HepG2 (cell line): ENCODE measurements at regions not wholly inside any gene's neighbourhood (a gene's known extent, or its start where the extent isn't known, plus 50 kb on each side); places are given as distances from the start of the nearest gene placed in this dataset.

Experiments used
- ATM ChIP-seq: fragments of 450-650 bp; IDR thresholded peaks from 2 replicates; pipeline ENCODE4 v1.7.1; 2017; ENCODE audit warnings: mild to moderate bottlenecking, borderline replicate concordance
- EP300 ChIP-seq, 3 experiments: sonication (generic) in 1 of 3; formaldehyde crosslinking in 1 of 3; IDR thresholded peaks; 2 replicates each; pipeline versions ENCODE4 v1.5.1 to v1.6.1; 2011 to 2020; ENCODE audit warnings: low read depth in 2 of 3, low read length in 2 of 3, borderline replicate concordance in 1 of 3, improper control_type of control experiment in 1 of 3, mild to moderate bottlenecking in 1 of 3, missing genetic modification reagents in 1 of 3, moderate library complexity in 1 of 3
- NFKB2 ChIP-seq: sonication (generic); formaldehyde crosslinking; IDR thresholded peaks from 2 replicates; pipeline ENCODE4 v1.4.0; 2020; ENCODE audit warnings: missing genetic modification reagents, borderline replicate concordance
- SP1 ChIP-seq, 2 experiments: fragments of 450-650 bp in 1 of 2; sonication (generic) in 1 of 2; formaldehyde crosslinking in 1 of 2; IDR thresholded peaks; 2 replicates each; pipeline versions ENCODE4 v1.4.0 to v1.6.1; 2016 to 2020; ENCODE audit warnings: missing genetic modification reagents in 1 of 2
- TF ChIP-seq, protein P1 (sequence below): sonication (generic); formaldehyde crosslinking; IDR thresholded peaks from 2 replicates; pipeline ENCODE4 v1.5.0; 2020; ENCODE audit warnings: mild to moderate bottlenecking, missing genetic modification reagents, moderate library complexity
- TF ChIP-seq, protein P2 (sequence below): sonication (generic); formaldehyde crosslinking; IDR thresholded peaks from 2 replicates; pipeline ENCODE4 v1.8.1; 2023; ENCODE audit warnings: missing genetic modification reagents, inconsistent platforms, borderline replicate concordance

- TF ChIP-seq, protein P1, sequence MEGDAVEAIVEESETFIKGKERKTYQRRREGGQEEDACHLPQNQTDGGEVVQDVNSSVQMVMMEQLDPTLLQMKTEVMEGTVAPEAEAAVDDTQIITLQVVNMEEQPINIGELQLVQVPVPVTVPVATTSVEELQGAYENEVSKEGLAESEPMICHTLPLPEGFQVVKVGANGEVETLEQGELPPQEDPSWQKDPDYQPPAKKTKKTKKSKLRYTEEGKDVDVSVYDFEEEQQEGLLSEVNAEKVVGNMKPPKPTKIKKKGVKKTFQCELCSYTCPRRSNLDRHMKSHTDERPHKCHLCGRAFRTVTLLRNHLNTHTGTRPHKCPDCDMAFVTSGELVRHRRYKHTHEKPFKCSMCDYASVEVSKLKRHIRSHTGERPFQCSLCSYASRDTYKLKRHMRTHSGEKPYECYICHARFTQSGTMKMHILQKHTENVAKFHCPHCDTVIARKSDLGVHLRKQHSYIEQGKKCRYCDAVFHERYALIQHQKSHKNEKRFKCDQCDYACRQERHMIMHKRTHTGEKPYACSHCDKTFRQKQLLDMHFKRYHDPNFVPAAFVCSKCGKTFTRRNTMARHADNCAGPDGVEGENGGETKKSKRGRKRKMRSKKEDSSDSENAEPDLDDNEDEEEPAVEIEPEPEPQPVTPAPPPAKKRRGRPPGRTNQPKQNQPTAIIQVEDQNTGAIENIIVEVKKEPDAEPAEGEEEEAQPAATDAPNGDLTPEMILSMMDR (CRISPR knock-in tag) = no peak
- TF ChIP-seq ATM (no peak), NFKB2 (no peak), EP300 (IDR thresholded peaks at IDR 0.05; ENCODE audit: low read depth in 2 of 2, low read length in 2 of 2) (no peak), EP300 (CRISPR knock-in tag; IDR thresholded peaks at IDR 0.05; ENCODE audit: borderline replicate concordance) (no peak), SP1 (IDR thresholded peaks at IDR 0.05) (no peak), SP1 (CRISPR knock-in tag; IDR thresholded peaks at IDR 0.05) (no peak)
- TF ChIP-seq, protein P2, sequence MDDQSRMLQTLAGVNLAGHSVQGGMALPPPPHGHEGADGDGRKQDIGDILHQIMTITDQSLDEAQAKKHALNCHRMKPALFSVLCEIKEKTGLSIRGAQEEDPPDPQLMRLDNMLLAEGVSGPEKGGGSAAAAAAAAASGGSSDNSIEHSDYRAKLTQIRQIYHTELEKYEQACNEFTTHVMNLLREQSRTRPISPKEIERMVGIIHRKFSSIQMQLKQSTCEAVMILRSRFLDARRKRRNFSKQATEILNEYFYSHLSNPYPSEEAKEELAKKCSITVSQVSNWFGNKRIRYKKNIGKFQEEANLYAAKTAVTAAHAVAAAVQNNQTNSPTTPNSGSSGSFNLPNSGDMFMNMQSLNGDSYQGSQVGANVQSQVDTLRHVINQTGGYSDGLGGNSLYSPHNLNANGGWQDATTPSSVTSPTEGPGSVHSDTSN (CRISPR knock-in tag) = no peak
Measured at GRCh38 chr2:155528034-155528433, 804.5 kb downstream of the NR4A2 start.
